IMR-90 (cell line): ENCODE measurements at regions not wholly inside any gene's neighbourhood (a gene's known extent, or its start where the extent isn't known, plus 50 kb on each side); places are given as distances from the start of the nearest gene placed in this dataset.

Experiments used
- ATAC-seq: fragments of 200-7000 bp; cut with Tn5 transposase; 2 replicates; pipeline ENCODE4 v1.9.1; 2020; ENCODE audit warnings: low read depth, mild to moderate bottlenecking, moderate library complexity
- BruUV-seq: library from RNA; stranded (reverse); fragments of 400-500 nt; replicated peaks from 2 replicates; lab custom pipeline; 2021; lab: Mats Ljungman, UMichigan
- CTCF ChIA-PET: fragments of 300-600 bp; formaldehyde crosslinking; extraction: SDS; loops from one replicate; lab custom pipeline; 2021; ENCODE audit warnings: antibody characterized with exemption; lab: Yijun Ruan, JAX
- POLR2A ChIA-PET: fragments of 300-600 bp; sonication (Branson Sonifier 250); formaldehyde crosslinking; loops from one replicate; lab custom pipeline; 2022; ENCODE audit warnings: antibody characterized with exemption; ENCODE audit not compliant: unreplicated experiment; lab: Charles Lee
- DNase-seq: peaks from one replicate; pipeline ENCODE4 v3.0.0; 2013
- H2AFZ ChIP-seq: replicated peaks from 2 replicates; pipeline ENCODE3; 2013; ENCODE audit warnings: low read length, mild to moderate bottlenecking; ENCODE audit not compliant: poor library complexity
- H2AK5ac ChIP-seq: 2 replicates; pipeline ENCODE4 v1.6.1; 2013; ENCODE audit warnings: low read depth, low read length, inconsistent platforms
- H2AK9ac ChIP-seq: replicated peaks from 2 replicates; pipeline ENCODE3; 2013; ENCODE audit warnings: mild to moderate bottlenecking, low read depth, low read length, moderate library complexity; ENCODE audit not compliant: poor library complexity
- H2BK120ac ChIP-seq: 2 replicates; pipeline ENCODE4 v1.6.1; 2013; ENCODE audit warnings: low read depth, low read length, inconsistent platforms
- H2BK15ac ChIP-seq: 3 replicates; pipeline ENCODE4 v1.6.1; 2013; ENCODE audit warnings: low read depth, low read length, inconsistent platforms
- H2BK20ac ChIP-seq: 2 replicates; pipeline ENCODE4 v1.6.1; 2013; ENCODE audit warnings: low read depth, mild to moderate bottlenecking, inconsistent platforms, low read length, moderate library complexity
- H2BK5ac ChIP-seq: 2 replicates; pipeline ENCODE4 v1.6.1; 2013; ENCODE audit warnings: mild to moderate bottlenecking, low read depth, low read length, inconsistent platforms; ENCODE audit not compliant: poor library complexity, severe bottlenecking
- H3K14ac ChIP-seq: replicated peaks from 2 replicates; pipeline ENCODE4 v1.6.1; 2013; ENCODE audit warnings: low read depth, low read length, inconsistent platforms
- H3K18ac ChIP-seq: 2 replicates; pipeline ENCODE4 v1.6.1; 2013; ENCODE audit warnings: low read depth, low read length, control low read depth
- H3K23ac ChIP-seq: 2 replicates; pipeline ENCODE4 v1.6.1; 2013; ENCODE audit warnings: low read depth, low read length, inconsistent platforms
- H3K27ac ChIP-seq: 2 replicates; pipeline ENCODE4 v1.5.1; 2013; ENCODE audit warnings: mild to moderate bottlenecking, control low read depth, low read length; ENCODE audit not compliant: insufficient read depth
- H3K27me3 ChIP-seq: 2 replicates; pipeline ENCODE4 v1.6.1; 2013; ENCODE audit warnings: low read length; ENCODE audit not compliant: control insufficient read depth, insufficient read depth
- H3K36me3 ChIP-seq: 2 replicates; pipeline ENCODE4 v1.6.1; 2013; ENCODE audit warnings: low read length, mixed read lengths; ENCODE audit not compliant: control insufficient read depth, insufficient read depth
- H3K4ac ChIP-seq: 2 replicates; pipeline ENCODE4 v1.6.1; 2013; ENCODE audit warnings: low read depth, low read length, inconsistent platforms
- H3K4me1 ChIP-seq: 2 replicates; pipeline ENCODE4 v1.6.1; 2013; ENCODE audit warnings: low read length, mixed read lengths; ENCODE audit not compliant: control insufficient read depth, insufficient read depth
- H3K4me2 ChIP-seq: 2 replicates; pipeline ENCODE4 v1.6.1; 2013; ENCODE audit warnings: low read depth, mild to moderate bottlenecking, control low read depth, low read length, moderate library complexity
- H3K4me3 ChIP-seq: 2 replicates; pipeline ENCODE4 v1.5.1; 2013; ENCODE audit warnings: low read depth, mild to moderate bottlenecking, control low read depth, low read length, moderate library complexity; ENCODE audit not compliant: insufficient read depth
- H3K56ac ChIP-seq: 2 replicates; pipeline ENCODE4 v1.6.1; 2013; ENCODE audit warnings: low read length, inconsistent platforms; ENCODE audit not compliant: insufficient read depth; ENCODE audit errors: extremely low read depth
- H3K79me1 ChIP-seq, 2 experiments: 2 replicates each; pipeline ENCODE4 v1.6.1; 2013; ENCODE audit warnings: low read length in 2 of 2, inconsistent platforms in 1 of 2, low read depth in 1 of 2
- H3K9ac ChIP-seq: 2 replicates; pipeline ENCODE4 v1.6.1; 2013; ENCODE audit warnings: low read depth, low read length, control low read depth
- H3K9me1 ChIP-seq: 2 replicates; pipeline ENCODE4 v1.6.1; 2013; ENCODE audit warnings: low read length, inconsistent platforms; ENCODE audit not compliant: insufficient read depth
- H3K9me3 ChIP-seq: 2 replicates; pipeline ENCODE4 v1.6.1; 2013; ENCODE audit warnings: low read length; ENCODE audit not compliant: control insufficient read depth, insufficient read depth
- H4K20me1 ChIP-seq: 2 replicates; pipeline ENCODE4 v1.6.1; 2013; ENCODE audit warnings: low read length, inconsistent platforms; ENCODE audit not compliant: insufficient read depth
- H4K5ac ChIP-seq: 2 replicates; pipeline ENCODE4 v1.6.1; 2013; ENCODE audit warnings: mild to moderate bottlenecking, low read depth, low read length, control low read depth
- H4K8ac ChIP-seq, 2 experiments: 2 replicates each; pipeline ENCODE4 v1.6.1; 2013; ENCODE audit warnings: low read depth in 2 of 2, low read length in 2 of 2, control low read depth in 1 of 2, inconsistent platforms in 1 of 2
- H4K91ac ChIP-seq: 2 replicates; pipeline ENCODE4 v1.6.1; 2013; ENCODE audit warnings: low read depth, low read length, inconsistent platforms; ENCODE audit not compliant: insufficient read depth
- CHD1 ChIP-seq: IDR thresholded peaks from 2 replicates; pipeline ENCODE4 v1.6.1; 2012; ENCODE audit warnings: low read depth, low read length, improper control_type of control experiment
- CTCF ChIP-seq: conservative IDR thresholded peaks from 2 replicates; pipeline ENCODE4 v1.5.1; 2012; ENCODE audit warnings: mild to moderate bottlenecking, low read depth, low read length, improper control_type of control experiment
- MAFK ChIP-seq: IDR thresholded peaks from 2 replicates; pipeline ENCODE4 v1.6.1; 2012; ENCODE audit warnings: low read depth, low read length, improper control_type of control experiment
- POLR2A ChIP-seq: IDR thresholded peaks from 2 replicates; pipeline ENCODE4 v1.6.1; 2012; ENCODE audit warnings: mild to moderate bottlenecking, low read depth, low read length
- RAD21 ChIP-seq: IDR thresholded peaks from 2 replicates; pipeline ENCODE4 v1.6.1; 2012; ENCODE audit warnings: low read length, improper control_type of control experiment
- RFX5 ChIP-seq: IDR thresholded peaks from 2 replicates; pipeline ENCODE4 v1.8.0; 2012; ENCODE audit warnings: low read depth, mild to moderate bottlenecking, low read length, moderate library complexity
- SMC3 ChIP-seq: fragments of 150-350 bp; IDR thresholded peaks from 2 replicates; pipeline ENCODE4 v1.6.1; 2016; ENCODE audit warnings: low read depth, mild to moderate bottlenecking, antibody characterized with exemption, low read length, moderate library complexity
- USF2 ChIP-seq: fragments of 150-350 bp; IDR thresholded peaks from 2 replicates; pipeline ENCODE4 v1.6.1; 2017; ENCODE audit warnings: mild to moderate bottlenecking, antibody characterized with exemption, low read length, low read depth
- WGBS, 2 experiments: methylation state at CpG; one replicate each; pipeline versions ENCODE4 v1.1.5 to v1.1.7; 2013; ENCODE audit warnings: missing lambda C conversion rate in 2 of 2; ENCODE audit not compliant: insufficient read length in 1 of 2; ENCODE audit errors: extremely low coverage in 2 of 2; 5-methylcytosine and 5-hydroxymethylcytosine counted together
- dilution Hi-C: fragments of 300-500 bp; cut with HindIII; formaldehyde crosslinking; loops from one replicate; pipeline ENCODE4 v1.14.3; 2018; ENCODE audit warnings: low sequenced_read_pairs; ENCODE audit not compliant: unreplicated experiment
- in situ Hi-C: fragments of 300-500 bp; cut with MboI; formaldehyde crosslinking; loops from 3 replicates; pipeline ENCODE4 v1.14.3; 2019; ENCODE audit warnings: low sequenced_read_pairs, inconsistent platforms, mixed read lengths
- intact Hi-C: fragments of 100-400 bp; cut with micrococcal nuclease; formaldehyde crosslinking; loops from 2 replicates; pipeline ENCODE4 v1.10.0; 2022

- peaks cover 5% of the 10 kb centered on the region for H3K4me1 ChIP-seq
- peaks cover 16% of the 10 kb centered on the region for H3K27me3 ChIP-seq
- no peak overlapping the region for H2BK5ac ChIP-seq
- H3K4ac ChIP-seq, result no peak overlapping the region
- WGBS, 2 experiments, result no CpG with 5 or more reads among the region's 3 CpGs
- no peak overlapping the region for H3K4me3 ChIP-seq
- intact Hi-C loops, result no loop called here
- dilution Hi-C loops, result no loop called here
- in situ Hi-C loops, result no loop called here
- TF ChIP-seq CTCF (no peak), USF2 (no peak), MAFK (no peak), RAD21 (no peak), POLR2A (no peak), SMC3 (no peak), CHD1 (no peak), RFX5 (no peak)
- H3K36me3 ChIP-seq, result no peaks in the 10 kb centered on the region
- no peak overlapping the region for H4K8ac ChIP-seq
- H2AFZ ChIP-seq, result no peak overlapping the region
- H3K56ac ChIP-seq, result no peak overlapping the region
- H3K23ac ChIP-seq, result no peak overlapping the region
- no TSS peak for BruUV-seq
- CTCF ChIA-PET, result no interaction called here
- no peak overlapping the region for H2BK15ac ChIP-seq
- DNase-seq (no peak), ATAC-seq (no peak)
- H2AK5ac ChIP-seq, result no peak overlapping the region
- no peak overlapping the region for H4K5ac ChIP-seq
- no peak overlapping the region for H3K9ac ChIP-seq
- H3K79me1 ChIP-seq, result no peaks in the 10 kb centered on the region
- no peak overlapping the region for H3K27ac ChIP-seq
- H3K18ac ChIP-seq, result no peak overlapping the region
- peaks cover 2% of the 10 kb centered on the region; the same call in 1 of the 2 replicates for H3K9me3 ChIP-seq
- H2BK20ac ChIP-seq, result no peak overlapping the region
- POLR2A ChIA-PET, result no interaction called here
- no peak overlapping the region for H2BK120ac ChIP-seq
- no peak overlapping the region for H3K4me2 ChIP-seq
- no peak overlapping the region for H4K91ac ChIP-seq
- H2AK9ac ChIP-seq, result no peak overlapping the region
- H3K14ac ChIP-seq, result no peak overlapping the region
- no peaks in the 10 kb centered on the region for H3K9me1 ChIP-seq
- no peaks in the 10 kb centered on the region for H4K20me1 ChIP-seq
Observed at GRCh38 chr3:197435426-197435825, 120.3 kb downstream of the BDH1 start.
